ENCODE measurements at regions not wholly inside any gene's neighbourhood (a gene's known extent, or its start where the extent isn't known, plus 50 kb on each side); places are given as distances from the start of the nearest gene placed in this dataset.

GRCh38 chr12:19953734-19954133, 414.6 kb upstream of the PDE3A start:
- WGBS (ENCODE audit: insufficient coverage): no CpG with 5 or more reads among the region's 1 CpG
- Histone ChIP-seq H3K36me3 (ENCODE audit: control insufficient read depth, insufficient read depth, low read length) (no peaks in the 10 kb centered on the region), H3K4me3 (ENCODE audit: low read depth, low read length) (no peak overlapping the region)

GRCh38 chr12:19954163-19954562, 414.2 kb upstream of the PDE3A start:
- no peak for DNase-seq (ENCODE audit: low read depth in 4 of 6, low spot score in 6 of 6)
- WGBS (ENCODE audit: insufficient coverage): no CpG with 5 or more reads among the region's 4 CpGs
- no peak overlapping the region for H3K4me3 ChIP-seq (ENCODE audit: low read depth, low read length)
- H3K9me3 ChIP-seq (ENCODE audit: control insufficient read depth, insufficient read depth, low read length): no peaks in the 10 kb centered on the region
- H3K4me1 ChIP-seq (ENCODE audit: control insufficient read depth, insufficient read depth, low read length): no peaks in the 10 kb centered on the region
- no peak overlapping the region for H3K27ac ChIP-seq (ENCODE audit: low read depth, low read length)
- no peaks in the 10 kb centered on the region for H3K36me3 ChIP-seq (ENCODE audit: control insufficient read depth, insufficient read depth, low read length)
- no peaks in the 10 kb centered on the region for H3K27me3 ChIP-seq (ENCODE audit: control insufficient read depth, insufficient read depth, low read length)

More at GRCh38 chr12:19953734-19954133, 414.6 kb upstream of the PDE3A start:
- H3K4me1 ChIP-seq (ENCODE audit: control insufficient read depth, insufficient read depth, low read length): no peaks in the 10 kb centered on the region
- DNase-seq (ENCODE audit: low read depth in 4 of 6, low spot score in 6 of 6): no peak
- H3K27ac ChIP-seq (ENCODE audit: low read depth, low read length): no peak overlapping the region
- no peaks in the 10 kb centered on the region for H3K9me3 ChIP-seq (ENCODE audit: control insufficient read depth, insufficient read depth, low read length)
- H3K27me3 ChIP-seq (ENCODE audit: control insufficient read depth, insufficient read depth, low read length): no peaks in the 10 kb centered on the region

- Histone ChIP-seq H3K36me3 (ENCODE audit: control insufficient read depth, insufficient read depth, low read length) (no peaks in the 10 kb centered on the region), H3K27me3 (ENCODE audit: control insufficient read depth, insufficient read depth, low read length) (no peaks in the 10 kb centered on the region), H3K9me3 (ENCODE audit: control insufficient read depth, insufficient read depth, low read length) (no peaks in the 10 kb centered on the region), H3K4me1 (ENCODE audit: control insufficient read depth, insufficient read depth, low read length) (no peaks in the 10 kb centered on the region), H3K27ac (ENCODE audit: low read depth, low read length) (no peak overlapping the region), H3K4me3 (ENCODE audit: low read depth, low read length) (no peak overlapping the region)
- 83% methylated on average over 1 of the region's 6 CpGs for WGBS (ENCODE audit: insufficient coverage)
- DNase-seq (ENCODE audit: low read depth in 4 of 6, low spot score in 6 of 6): no peak
These were observed 410.8 kb upstream of the PDE3A start for GRCh38 chr12:19957308-19958125.

- Histone ChIP-seq H3K36me3 (ENCODE audit: control insufficient read depth, insufficient read depth, low read length) (no peaks in the 10 kb centered on the region), H3K4me1 (ENCODE audit: control insufficient read depth, insufficient read depth, low read length) (no peaks in the 10 kb centered on the region), H3K4me3 (ENCODE audit: low read depth, low read length) (no peak overlapping the region), H3K9me3 (ENCODE audit: control insufficient read depth, insufficient read depth, low read length) (no peaks in the 10 kb centered on the region), H3K27me3 (ENCODE audit: control insufficient read depth, insufficient read depth, low read length) (no peaks in the 10 kb centered on the region), H3K27ac (ENCODE audit: low read depth, low read length) (no peak overlapping the region)
- WGBS (ENCODE audit: insufficient coverage): no CpG with 5 or more reads among the region's 1 CpG
- peak in 1 of 6 donors; percentile 29 for DNase-seq (ENCODE audit: low read depth in 4 of 6, low spot score in 6 of 6)
These were observed 409.9 kb upstream of the PDE3A start for GRCh38 chr12:19958389-19958788.

DNA sequence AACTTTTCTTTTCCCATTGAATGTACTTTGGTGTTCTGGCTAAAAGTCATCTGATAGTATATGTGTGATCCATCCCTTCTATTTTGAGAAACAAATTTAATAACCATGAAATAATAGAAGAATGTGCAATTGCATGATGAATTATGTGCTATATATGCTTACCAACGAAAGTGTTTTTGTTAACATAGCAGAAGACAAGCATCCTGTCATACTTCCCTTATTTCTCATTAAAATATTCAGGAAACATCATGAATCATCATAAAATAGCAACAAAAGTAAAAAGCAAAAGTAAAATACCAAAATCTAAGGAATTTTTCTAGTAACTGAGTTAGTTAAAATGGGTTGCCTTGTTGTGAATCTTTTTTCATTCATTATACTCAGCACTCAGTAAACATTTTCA, 409.0 kb upstream of the PDE3A start:
- Histone ChIP-seq H3K27ac (ENCODE audit: low read depth, low read length) (no peak overlapping the region), H3K4me1 (ENCODE audit: control insufficient read depth, insufficient read depth, low read length) (no peaks in the 10 kb centered on the region), H3K36me3 (ENCODE audit: control insufficient read depth, insufficient read depth, low read length) (no peaks in the 10 kb centered on the region), H3K4me3 (ENCODE audit: low read depth, low read length) (no peak overlapping the region), H3K27me3 (ENCODE audit: control insufficient read depth, insufficient read depth, low read length) (no peaks in the 10 kb centered on the region), H3K9me3 (ENCODE audit: control insufficient read depth, insufficient read depth, low read length) (no peaks in the 10 kb centered on the region)
- WGBS (ENCODE audit: insufficient coverage): no CpG with 5 or more reads among the region's 1 CpG
- no peak for DNase-seq (ENCODE audit: low read depth in 4 of 6, low spot score in 6 of 6)

DNA sequence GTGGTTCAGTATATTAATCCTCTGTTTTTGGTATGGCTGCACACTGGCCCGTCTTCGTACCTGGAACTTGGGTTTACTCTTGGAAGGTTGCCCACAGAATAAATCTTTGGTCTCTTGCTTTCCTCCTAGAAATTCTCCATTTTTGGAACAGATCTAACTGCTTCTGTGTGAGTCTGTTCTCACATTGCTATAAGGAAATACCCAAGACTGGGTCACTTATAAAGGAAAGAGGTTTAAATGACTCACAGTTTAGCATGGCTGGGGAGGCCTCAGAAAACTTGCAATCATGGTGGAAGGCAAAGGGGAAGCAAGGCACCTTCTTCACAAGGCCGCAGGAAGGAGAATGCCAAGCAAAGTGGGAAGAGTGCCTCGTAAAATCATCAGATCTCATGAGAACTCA, 407.8 kb upstream of the PDE3A start:
- DNase-seq (ENCODE audit: low read depth in 4 of 6, low spot score in 6 of 6): no peak
- Histone ChIP-seq H3K27me3 (ENCODE audit: control insufficient read depth, insufficient read depth, low read length) (no peaks in the 10 kb centered on the region), H3K4me3 (ENCODE audit: low read depth, low read length) (no peak overlapping the region), H3K4me1 (ENCODE audit: control insufficient read depth, insufficient read depth, low read length) (no peaks in the 10 kb centered on the region), H3K9me3 (ENCODE audit: control insufficient read depth, insufficient read depth, low read length) (no peaks in the 10 kb centered on the region), H3K36me3 (ENCODE audit: control insufficient read depth, insufficient read depth, low read length) (no peaks in the 10 kb centered on the region), H3K27ac (ENCODE audit: low read depth, low read length) (no peak overlapping the region)
- WGBS (ENCODE audit: insufficient coverage): 50% methylated on average over 2 of the region's 4 CpGs

DNA sequence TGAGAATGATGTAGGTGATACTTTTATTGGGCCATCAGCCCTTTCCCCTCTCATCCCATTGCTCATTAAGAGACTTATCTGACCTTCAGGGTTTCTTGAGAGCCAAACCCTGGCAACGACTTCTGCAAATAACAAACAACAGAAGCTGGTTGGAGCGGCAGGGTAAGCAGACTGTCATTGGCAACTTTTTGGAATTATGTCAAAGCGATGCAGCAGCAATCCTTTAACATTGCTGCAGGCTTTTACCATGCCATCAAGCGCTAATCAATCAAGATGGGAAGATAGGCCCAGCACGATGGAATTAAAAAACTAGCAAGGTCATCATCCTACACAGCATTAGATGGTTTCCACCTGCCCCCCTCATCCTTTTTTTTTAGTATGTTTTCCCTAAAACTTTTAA, 406.1 kb upstream of the PDE3A start:
- 62% methylated on average over 4 of the region's 5 CpGs for WGBS (ENCODE audit: insufficient coverage)
- Histone ChIP-seq H3K27ac (ENCODE audit: low read depth, low read length) (no peak overlapping the region), H3K4me1 (ENCODE audit: control insufficient read depth, insufficient read depth, low read length) (no peaks in the 10 kb centered on the region), H3K4me3 (ENCODE audit: low read depth, low read length) (no peak overlapping the region), H3K27me3 (ENCODE audit: control insufficient read depth, insufficient read depth, low read length) (no peaks in the 10 kb centered on the region), H3K36me3 (ENCODE audit: control insufficient read depth, insufficient read depth, low read length) (no peaks in the 10 kb centered on the region), H3K9me3 (ENCODE audit: control insufficient read depth, insufficient read depth, low read length) (no peaks in the 10 kb centered on the region)
- DNase-seq (ENCODE audit: low read depth in 4 of 6, low spot score in 6 of 6): peak in 1 of 6 donors; percentile 36

DNA sequence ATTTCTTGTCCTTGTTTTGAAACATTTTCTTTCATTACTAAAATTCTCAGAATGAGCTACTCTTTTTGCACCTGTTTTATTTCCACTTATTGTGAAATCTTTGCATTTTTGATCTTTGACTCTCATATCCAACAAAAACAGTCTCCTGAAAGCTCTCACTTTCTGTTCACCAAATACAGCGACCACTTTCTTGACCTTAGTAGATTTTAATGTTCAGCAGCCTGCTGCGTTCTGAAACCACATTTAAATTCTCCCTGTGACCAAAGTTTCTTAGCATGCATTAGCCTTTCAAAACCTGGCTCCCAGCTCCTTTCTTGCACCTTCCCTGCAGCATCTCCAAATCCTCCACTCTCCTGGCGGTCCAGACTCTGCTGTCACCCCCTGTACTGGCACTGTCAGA, 404.4 kb upstream of the PDE3A start:
- DNase-seq (ENCODE audit: low read depth in 4 of 6, low spot score in 6 of 6): no peak
- no peaks in the 10 kb centered on the region for H3K27me3 ChIP-seq (ENCODE audit: control insufficient read depth, insufficient read depth, low read length)
- H3K4me1 ChIP-seq (ENCODE audit: control insufficient read depth, insufficient read depth, low read length): no peaks in the 10 kb centered on the region
- 52% methylated on average over 3 of the region's 3 CpGs for WGBS (ENCODE audit: insufficient coverage)
- no peaks in the 10 kb centered on the region for H3K9me3 ChIP-seq (ENCODE audit: control insufficient read depth, insufficient read depth, low read length)
- H3K36me3 ChIP-seq (ENCODE audit: control insufficient read depth, insufficient read depth, low read length): no peaks in the 10 kb centered on the region
- no peak overlapping the region for H3K4me3 ChIP-seq (ENCODE audit: low read depth, low read length)
- H3K27ac ChIP-seq (ENCODE audit: low read depth, low read length): no peak overlapping the region

GRCh38 chr12:19964549-19964948, 403.8 kb upstream of the PDE3A start:
- WGBS (ENCODE audit: insufficient coverage): no CpG with 5 or more reads among the region's 3 CpGs
- no peaks in the 10 kb centered on the region for H3K27me3 ChIP-seq (ENCODE audit: control insufficient read depth, insufficient read depth, low read length)
- no peaks in the 10 kb centered on the region for H3K36me3 ChIP-seq (ENCODE audit: control insufficient read depth, insufficient read depth, low read length)
- H3K4me3 ChIP-seq (ENCODE audit: low read depth, low read length): no peak overlapping the region
- DNase-seq (ENCODE audit: low read depth in 4 of 6, low spot score in 6 of 6): no peak
- no peak overlapping the region for H3K27ac ChIP-seq (ENCODE audit: low read depth, low read length)
- H3K9me3 ChIP-seq (ENCODE audit: control insufficient read depth, insufficient read depth, low read length): no peaks in the 10 kb centered on the region
- no peaks in the 10 kb centered on the region for H3K4me1 ChIP-seq (ENCODE audit: control insufficient read depth, insufficient read depth, low read length)

Data from spinal cord (tissue), 9 donors.